GM12892 (cell line): ENCODE measurements at regions not wholly inside any gene's neighbourhood (a gene's known extent, or its start where the extent isn't known, plus 50 kb on each side); places are given as distances from the start of the nearest gene placed in this dataset.

Source experiments
- DNase-seq: peaks from one replicate; pipeline ENCODE4 v3.0.0; 2011; ENCODE audit not compliant: insufficient read length
- FAIRE-seq: peaks from 2 replicates; lab custom pipeline; 2011; peaks lifted over from hg19 to GRCh38; lab: Jason Lieb, UNC
- POLR2A ChIP-seq: IDR thresholded peaks from 2 replicates; pipeline ENCODE4 v1.6.1; 2011; ENCODE audit warnings: low read depth, low read length, control low read depth
- POLR2AphosphoS5 ChIP-seq: IDR thresholded peaks from 2 replicates; pipeline ENCODE4 v1.6.1; 2011; ENCODE audit warnings: low read depth, low read length, control low read depth
- TAF1 ChIP-seq: IDR thresholded peaks from 2 replicates; pipeline ENCODE4 v1.6.1; 2011; ENCODE audit warnings: low read depth, mild to moderate bottlenecking, control low read depth, low read length, borderline replicate concordance

- TF ChIP-seq TAF1: no peak
- no peak for TF ChIP-seq POLR2A
- TF ChIP-seq POLR2AphosphoS5: no peak
- DNase-seq (no peak), FAIRE-seq (no peak)
These were observed 388.6 kb upstream of the CDH6 start for GRCh38 chr5:30804739-30805505.

- DNase-seq (no peak), FAIRE-seq (no peak)
- TF ChIP-seq TAF1 (no peak), POLR2AphosphoS5 (no peak), POLR2A (no peak)
These were observed 390.4 kb upstream of the CDH6 start for GRCh38 chr5:30802961-30803705.

GRCh38 chr5:30781643-30782042 is 411.8 kb upstream of the CDH6 start:
- no peak for DNase-seq
- TF ChIP-seq POLR2A: no peak
- no peak for TF ChIP-seq POLR2AphosphoS5
- no peak for TF ChIP-seq TAF1
- no peak for FAIRE-seq

- DNase-seq: no peak
- no peak for FAIRE-seq
- TF ChIP-seq POLR2AphosphoS5 (no peak), POLR2A (no peak), TAF1 (no peak)
These were observed 425.3 kb upstream of the CDH6 start for GRCh38 chr5:30768056-30768690.

- TF ChIP-seq POLR2A: no peak
- no peak for TF ChIP-seq TAF1
- TF ChIP-seq POLR2AphosphoS5: no peak
- FAIRE-seq (no peak), DNase-seq (no peak)
These were observed 427.8 kb upstream of the CDH6 start for GRCh38 chr5:30765706-30766105.

- FAIRE-seq: no peak
- DNase-seq: no peak
- no peak for TF ChIP-seq POLR2AphosphoS5
- no peak for TF ChIP-seq TAF1
- TF ChIP-seq POLR2A: no peak
These were observed 428.3 kb upstream of the CDH6 start for GRCh38 chr5:30765227-30765626.

- DNase-seq: no peak
- FAIRE-seq: no peak
- TF ChIP-seq TAF1 (no peak), POLR2A (no peak), POLR2AphosphoS5 (no peak)
These were observed 428.8 kb upstream of the CDH6 start for GRCh38 chr5:30764704-30765103.

GRCh38 chr5:30759731-30760130 is 433.8 kb upstream of the CDH6 start:
- FAIRE-seq: no peak
- DNase-seq: no peak
- TF ChIP-seq TAF1 (no peak), POLR2AphosphoS5 (no peak), POLR2A (no peak)

GRCh38 chr5:30752015-30752414 is 441.5 kb upstream of the CDH6 start:
- no peak for DNase-seq
- no peak for FAIRE-seq
- TF ChIP-seq TAF1: no peak
- TF ChIP-seq POLR2AphosphoS5: no peak
- no peak for TF ChIP-seq POLR2A

GRCh38 chr5:30749971-30750370 is 443.5 kb upstream of the CDH6 start:
- no peak for DNase-seq
- no peak for FAIRE-seq
- TF ChIP-seq POLR2A (no peak), POLR2AphosphoS5 (no peak), TAF1 (no peak)

- no peak for DNase-seq
- FAIRE-seq: no peak
- no peak for TF ChIP-seq TAF1
- no peak for TF ChIP-seq POLR2AphosphoS5
- TF ChIP-seq POLR2A: no peak
These were observed 446.1 kb upstream of the CDH6 start for GRCh38 chr5:30747412-30747811.

GRCh38 chr5:30736669-30737068 is 456.8 kb upstream of the CDH6 start:
- TF ChIP-seq POLR2AphosphoS5: no peak
- TF ChIP-seq TAF1: no peak
- no peak for TF ChIP-seq POLR2A
- FAIRE-seq: no peak
- DNase-seq: no peak

GRCh38 chr5:30734118-30734517 is 459.4 kb upstream of the CDH6 start:
- FAIRE-seq (no peak), DNase-seq (no peak)
- TF ChIP-seq POLR2AphosphoS5 (no peak), POLR2A (no peak), TAF1 (no peak)

- no peak for TF ChIP-seq POLR2AphosphoS5
- no peak for TF ChIP-seq TAF1
- TF ChIP-seq POLR2A: no peak
- no peak for DNase-seq
- FAIRE-seq: no peak
These were observed 468.4 kb upstream of the CDH6 start for GRCh38 chr5:30725073-30725472.
